Gastroesophageal sphincter (tissue), 4 donors: ENCODE measurements at regions not wholly inside any gene's neighbourhood (a gene's known extent, or its start where the extent isn't known, plus 50 kb on each side); places are given as distances from the start of the nearest gene placed in this dataset.

ENCODE experiments used
- ATAC-seq: fragments of 150-250 bp; one replicate; pipeline ENCODE4 v1.9.1; 2016; ENCODE audit warnings: mild to moderate bottlenecking, moderate library complexity
- H3K27ac ChIP-seq, 4 donors: fragments of 200-600 bp; sonication (generic) in 3 of 4; 1 replicate in 3 of 4; 2 replicates in 1 of 4; pipeline ENCODE4 v1.5.1; 2016 to 2019
- H3K27me3 ChIP-seq: fragments of 200-600 bp; sonication (generic); one replicate; pipeline ENCODE4 v1.5.1; 2019
- H3K36me3 ChIP-seq, 2 donors: fragments of 200-600 bp; sonication (generic); one replicate each; pipeline ENCODE4 v1.5.1; 2019; ENCODE audit warnings: control low read depth in 1 of 2
- H3K4me1 ChIP-seq, 3 donors: fragments of 200-600 bp; sonication (generic); 1 replicate in 2 of 3; 2 replicates in 1 of 3; pipeline ENCODE4 v1.5.1; 2016 to 2019; ENCODE audit warnings: control low read depth in 2 of 3
- H3K4me3 ChIP-seq, 2 donors: fragments of 200-600 bp; sonication (generic); one replicate each; pipeline ENCODE4 v1.5.1; 2019; ENCODE audit warnings: mild to moderate bottlenecking in 1 of 2, moderate library complexity in 1 of 2
- H3K9me3 ChIP-seq, 3 donors: fragments of 200-600 bp; sonication (generic); one replicate each; pipeline ENCODE4 v1.5.1; 2017 to 2019; ENCODE audit warnings: control low read depth in 2 of 3
- EP300 ChIP-seq: sonication (generic); formaldehyde crosslinking; IDR thresholded peaks from one replicate; pipeline ENCODE4 v1.6.1; 2017; ENCODE audit warnings: antibody characterized with exemption, mild to moderate bottlenecking
- POLR2A ChIP-seq, 2 donors: fragments of 450-650 bp; IDR thresholded peaks; one replicate each; pipeline ENCODE4 v1.6.1; 2017; ENCODE audit warnings: antibody characterized with exemption in 2 of 2, mild to moderate bottlenecking in 2 of 2, moderate library complexity in 1 of 2
- POLR2AphosphoS5 ChIP-seq: sonication (generic); formaldehyde crosslinking; IDR thresholded peaks from one replicate; pipeline ENCODE4 v1.6.1; 2017; ENCODE audit warnings: antibody characterized with exemption
- WGBS, 2 donors: methylation state at CpG; one replicate each; pipeline ENCODE4 v1.1.5; 2018; ENCODE audit warnings: low coverage in 1 of 2; 5-methylcytosine and 5-hydroxymethylcytosine counted together
- TF ChIP-seq, protein P1 (sequence below), 4 experiments: fragments of 200-600 bp in 2 of 4; fragments of 450-650 bp in 2 of 4; sonication (generic) in 1 of 4; IDR thresholded peaks; one replicate each; pipeline ENCODE4 v1.5.1; 2017 to 2019; ENCODE audit warnings: antibody characterized with exemption in 4 of 4, mild to moderate bottlenecking in 2 of 4, moderate library complexity in 2 of 4

DNA sequence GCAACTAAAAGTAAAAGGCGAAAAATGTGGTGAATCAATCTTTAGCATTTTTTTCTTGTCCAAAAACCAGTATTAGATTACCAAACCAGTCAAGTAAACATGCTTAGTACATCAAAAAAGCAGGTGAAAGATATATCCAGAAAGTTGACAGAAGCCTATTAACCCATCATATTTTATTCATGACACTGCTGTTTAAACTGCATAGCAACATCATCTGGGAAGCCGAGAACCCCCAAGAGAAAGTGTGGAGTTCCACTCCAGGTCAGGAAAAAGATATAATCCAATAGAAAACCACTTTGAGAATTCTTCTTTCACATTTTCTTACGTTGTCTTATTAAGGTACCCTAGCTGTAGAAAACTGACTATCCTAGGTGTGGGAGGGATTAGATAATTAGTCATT, 466.8 kb upstream of the CDH8 start:
- ATAC-seq: no peak
- TF ChIP-seq POLR2AphosphoS5 (no peak), POLR2A (IDR thresholded peaks at IDR 0.05) (no peak), EP300 (no peak)
- TF ChIP-seq, protein P1, sequence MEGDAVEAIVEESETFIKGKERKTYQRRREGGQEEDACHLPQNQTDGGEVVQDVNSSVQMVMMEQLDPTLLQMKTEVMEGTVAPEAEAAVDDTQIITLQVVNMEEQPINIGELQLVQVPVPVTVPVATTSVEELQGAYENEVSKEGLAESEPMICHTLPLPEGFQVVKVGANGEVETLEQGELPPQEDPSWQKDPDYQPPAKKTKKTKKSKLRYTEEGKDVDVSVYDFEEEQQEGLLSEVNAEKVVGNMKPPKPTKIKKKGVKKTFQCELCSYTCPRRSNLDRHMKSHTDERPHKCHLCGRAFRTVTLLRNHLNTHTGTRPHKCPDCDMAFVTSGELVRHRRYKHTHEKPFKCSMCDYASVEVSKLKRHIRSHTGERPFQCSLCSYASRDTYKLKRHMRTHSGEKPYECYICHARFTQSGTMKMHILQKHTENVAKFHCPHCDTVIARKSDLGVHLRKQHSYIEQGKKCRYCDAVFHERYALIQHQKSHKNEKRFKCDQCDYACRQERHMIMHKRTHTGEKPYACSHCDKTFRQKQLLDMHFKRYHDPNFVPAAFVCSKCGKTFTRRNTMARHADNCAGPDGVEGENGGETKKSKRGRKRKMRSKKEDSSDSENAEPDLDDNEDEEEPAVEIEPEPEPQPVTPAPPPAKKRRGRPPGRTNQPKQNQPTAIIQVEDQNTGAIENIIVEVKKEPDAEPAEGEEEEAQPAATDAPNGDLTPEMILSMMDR (IDR thresholded peaks at IDR 0.05): no peak
- H3K4me3 ChIP-seq: no peak overlapping the region
- 69 to 90% methylated on average over 3 of the region's 3 CpGs for WGBS, 2 donors
- no peak overlapping the region for H3K27ac ChIP-seq
- no peaks in the 10 kb centered on the region for H3K4me1 ChIP-seq
- no peaks in the 10 kb centered on the region for H3K36me3 ChIP-seq
- H3K9me3 ChIP-seq: no peaks in the 10 kb centered on the region
- no peaks in the 10 kb centered on the region for H3K27me3 ChIP-seq

DNA sequence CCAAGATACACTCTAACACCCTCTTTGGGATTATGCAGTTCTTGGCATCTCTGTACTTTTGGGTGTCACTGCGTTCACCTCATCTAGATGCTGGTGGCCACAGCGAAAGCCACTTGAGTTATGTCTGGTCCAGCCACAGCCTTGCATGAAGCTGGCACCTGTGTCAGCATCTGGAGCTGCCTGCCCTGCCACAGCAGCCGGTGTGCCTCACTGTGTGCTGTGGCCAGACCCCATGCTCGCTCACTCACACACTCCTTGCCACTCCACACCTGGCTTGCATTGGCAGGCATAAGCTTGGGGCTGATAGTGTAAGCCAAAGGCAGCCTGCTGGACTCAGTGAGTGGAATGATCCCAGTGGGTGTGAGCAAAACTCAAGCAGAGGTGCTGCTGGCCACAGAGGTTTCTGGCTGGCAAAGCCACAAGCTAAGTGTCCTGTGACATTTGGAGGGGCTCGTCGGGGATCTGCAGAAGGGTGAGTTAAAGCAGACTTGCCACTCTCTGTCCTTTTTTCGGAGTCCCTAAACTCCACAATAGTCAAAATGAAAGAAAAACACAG, 442.7 kb upstream of the CDH8 start:
- no peaks in the 10 kb centered on the region for H3K36me3 ChIP-seq
- H3K27me3 ChIP-seq: no peaks in the 10 kb centered on the region
- WGBS, 2 donors: 57 to 94% methylated on average over 3 of the region's 7 CpGs
- no peaks in the 10 kb centered on the region for H3K9me3 ChIP-seq
- no peak for ATAC-seq
- no peak for TF ChIP-seq EP300
- TF ChIP-seq, protein P1 (IDR thresholded peaks at IDR 0.05): no peak
- H3K4me3 ChIP-seq: no peak overlapping the region
- no peaks in the 10 kb centered on the region for H3K4me1 ChIP-seq
- H3K27ac ChIP-seq: no peak overlapping the region

DNA sequence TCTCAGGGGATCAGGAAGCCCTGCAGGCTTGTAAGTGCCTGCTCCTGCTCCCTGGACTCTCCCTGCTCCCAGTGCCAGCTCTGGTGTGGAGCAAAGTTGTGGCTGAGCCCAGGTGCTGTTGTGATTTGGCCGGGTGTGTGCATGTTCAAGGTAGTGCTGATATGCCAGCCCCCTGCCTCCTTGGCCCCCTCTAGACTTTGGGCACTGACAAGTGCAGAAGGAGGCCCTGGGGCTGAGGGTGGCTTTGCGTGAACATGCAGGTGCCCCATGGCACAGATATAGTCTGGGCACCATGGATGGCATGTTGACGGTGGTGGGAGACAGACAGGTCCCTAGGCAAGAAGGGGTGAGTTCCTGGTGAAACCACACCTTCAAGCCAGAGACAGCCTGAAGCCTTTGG, 441.6 kb upstream of the CDH8 start:
- Histone ChIP-seq H3K4me3 (no peak overlapping the region), H3K4me1 (no peaks in the 10 kb centered on the region), H3K27me3 (no peaks in the 10 kb centered on the region), H3K27ac (no peak overlapping the region), H3K9me3 (no peaks in the 10 kb centered on the region), H3K36me3 (no peaks in the 10 kb centered on the region)
- WGBS, 2 donors: no CpG with 5 or more reads among the region's 3 CpGs
- ATAC-seq: no peak
- TF ChIP-seq POLR2A (IDR thresholded peaks at IDR 0.05): no peak
- TF ChIP-seq, protein P1 (IDR thresholded peaks at IDR 0.05): no peak
- TF ChIP-seq POLR2AphosphoS5: no peak

DNA sequence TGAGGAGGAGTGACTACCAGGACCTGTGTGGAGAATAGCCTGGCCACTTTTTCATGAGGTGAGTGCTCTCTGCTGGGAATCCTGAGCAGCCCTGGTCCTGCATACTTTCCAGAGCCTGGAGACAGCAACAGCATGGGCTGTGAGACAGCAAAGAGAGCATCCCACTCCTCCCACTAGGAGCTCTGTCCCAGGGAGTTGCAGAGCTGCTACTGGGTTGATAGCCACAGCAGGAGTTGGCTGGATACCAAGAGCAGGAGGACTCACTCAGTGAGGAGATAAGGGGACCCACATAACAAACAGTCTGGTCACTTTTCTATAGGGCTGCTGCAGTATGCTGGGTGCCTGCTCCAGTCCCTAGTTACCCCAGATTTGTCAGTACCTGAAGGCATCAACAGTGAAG, 439.3 kb upstream of the CDH8 start:
- Histone ChIP-seq H3K27ac (no peak overlapping the region), H3K4me1 (no peaks in the 10 kb centered on the region), H3K4me3 (no peak overlapping the region), H3K27me3 (no peaks in the 10 kb centered on the region), H3K9me3 (peaks cover 0 to 5% (median 0%) of the 10 kb centered on the region in 3 donors), H3K36me3 (no peaks in the 10 kb centered on the region)
- TF ChIP-seq, protein P1 (IDR thresholded peaks at IDR 0.05): no peak
- TF ChIP-seq EP300: no peak
- no peak for TF ChIP-seq POLR2A (IDR thresholded peaks at IDR 0.05)
- TF ChIP-seq POLR2AphosphoS5: no peak
- ATAC-seq: no peak

DNA sequence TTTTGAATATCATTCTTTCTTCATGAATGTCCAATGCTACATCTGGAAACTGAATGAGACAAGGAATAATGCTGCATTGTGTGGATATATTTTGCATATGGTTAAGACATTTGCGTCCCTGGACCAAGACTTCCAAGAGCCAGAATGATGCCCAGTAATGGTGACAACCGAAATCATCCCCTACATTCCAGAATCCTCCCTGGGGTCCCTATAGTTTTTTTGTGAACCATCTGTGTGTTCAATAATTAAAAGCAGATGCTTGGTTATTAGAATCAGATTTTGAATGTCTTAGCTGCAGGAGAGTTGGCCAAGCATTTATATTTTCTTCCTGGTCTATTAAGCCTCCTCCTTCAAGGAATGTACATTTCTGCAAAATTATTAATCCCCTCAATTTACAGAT, 426.7 kb upstream of the CDH8 start:
- no peak for ATAC-seq
- H3K27me3 ChIP-seq: no peaks in the 10 kb centered on the region
- no peak overlapping the region for H3K4me3 ChIP-seq
- TF ChIP-seq POLR2AphosphoS5 (no peak), EP300 (no peak)
- TF ChIP-seq, protein P1 (IDR thresholded peaks at IDR 0.05): no peak
- no peak overlapping the region for H3K27ac ChIP-seq
- no peaks in the 10 kb centered on the region for H3K4me1 ChIP-seq
- H3K36me3 ChIP-seq: no peaks in the 10 kb centered on the region
- 71 to 78% methylated on average over 1 to 2 of the region's 2 CpGs for WGBS, 2 donors
- H3K9me3 ChIP-seq: peaks cover 0 to 22% (median 0%) of the 10 kb centered on the region in 3 donors
